PFSK-1 (cell line): ENCODE measurements at regions not wholly inside any gene's neighbourhood (a gene's known extent, or its start where the extent isn't known, plus 50 kb on each side); places are given as distances from the start of the nearest gene placed in this dataset.

Source experiments
- POLR2AphosphoS5 ChIP-seq: IDR thresholded peaks from 2 replicates; pipeline ENCODE4 v1.6.1; 2012; ENCODE audit warnings: low read depth, mild to moderate bottlenecking, control low read depth, low read length, moderate library complexity
- REST ChIP-seq, 2 experiments: IDR thresholded peaks; 2 replicates each; pipeline versions ENCODE4 v1.6.1 to v1.8.0; 2011 to 2012; ENCODE audit warnings: low read depth in 2 of 2, low read length in 2 of 2, control low read depth in 1 of 2, inconsistent platforms in 1 of 2, mild to moderate bottlenecking in 1 of 2, moderate library complexity in 1 of 2; ENCODE audit not compliant: insufficient read depth in 1 of 2
- TAF1 ChIP-seq: IDR thresholded peaks from 2 replicates; pipeline ENCODE4 v1.6.1; 2012; ENCODE audit warnings: low read length, control low read depth, borderline replicate concordance; ENCODE audit not compliant: insufficient read depth

- no peak for TF ChIP-seq TAF1
- no peak for TF ChIP-seq POLR2AphosphoS5
- no peak for TF ChIP-seq REST (IDR thresholded peaks at IDR 0.05; ENCODE audit: insufficient read depth in 1 of 2, low read depth in 2 of 2, low read length in 2 of 2)
Measured at GRCh38 chr10:4332764-4333458, 493.1 kb upstream of the AKR1E2 start.
